Motor neuron (in vitro differentiated cells): ENCODE measurements at regions not wholly inside any gene's neighbourhood (a gene's known extent, or its start where the extent isn't known, plus 50 kb on each side); places are given as distances from the start of the nearest gene placed in this dataset.

Source experiments
- ATAC-seq, 8 experiments: fragments of 200-7000 bp; cut with Tn5 transposase; replicated peaks in 6 of 8; 2 replicates each; pipeline ENCODE4 v1.8.0; 2021; ENCODE audit warnings: mild to moderate bottlenecking in 8 of 8, moderate library complexity in 8 of 8
- H3K27ac ChIP-seq, 2 donors: fragments of 250-450 bp; sonication (Bioruptor Pico); 2 replicates each; pipeline ENCODE4 v1.9.0; 2021; ENCODE audit warnings: antibody characterized with exemption in 2 of 2, mild to moderate bottlenecking in 2 of 2, moderate library complexity in 1 of 2
- H3K4me1 ChIP-seq, 2 donors: fragments of 250-450 bp; sonication (Bioruptor Pico); replicated peaks in 1 of 2; 2 replicates each; pipeline ENCODE4 v1.6.1; 2021; ENCODE audit warnings: antibody characterized with exemption in 2 of 2, mild to moderate bottlenecking in 2 of 2, moderate library complexity in 1 of 2
- H3K4me3 ChIP-seq, 5 donors: fragments of 250-450 bp; sonication (Bioruptor Pico); 2 replicates each; pipeline ENCODE4 v1.9.0; 2021; ENCODE audit warnings: antibody characterized with exemption in 5 of 5, mild to moderate bottlenecking in 5 of 5, moderate library complexity in 4 of 5
- WGBS, 10 experiments: fragments of 450-650 bp; shearing (Covaris generic); methylation state at CpG; one replicate each; pipeline ENCODE4 v1.0.0; 2022; 5-methylcytosine and 5-hydroxymethylcytosine counted together
- in situ Hi-C, 9 experiments: fragments of 400-800 bp; cut with MboI; loops; one replicate each; pipeline ENCODE4 v1.15.0; 2021; ENCODE audit warnings: low sequenced_read_pairs in 9 of 9, low pct_unique_long_range_greater_than_20kb in 2 of 9; ENCODE audit not compliant: unreplicated experiment in 9 of 9

DNA sequence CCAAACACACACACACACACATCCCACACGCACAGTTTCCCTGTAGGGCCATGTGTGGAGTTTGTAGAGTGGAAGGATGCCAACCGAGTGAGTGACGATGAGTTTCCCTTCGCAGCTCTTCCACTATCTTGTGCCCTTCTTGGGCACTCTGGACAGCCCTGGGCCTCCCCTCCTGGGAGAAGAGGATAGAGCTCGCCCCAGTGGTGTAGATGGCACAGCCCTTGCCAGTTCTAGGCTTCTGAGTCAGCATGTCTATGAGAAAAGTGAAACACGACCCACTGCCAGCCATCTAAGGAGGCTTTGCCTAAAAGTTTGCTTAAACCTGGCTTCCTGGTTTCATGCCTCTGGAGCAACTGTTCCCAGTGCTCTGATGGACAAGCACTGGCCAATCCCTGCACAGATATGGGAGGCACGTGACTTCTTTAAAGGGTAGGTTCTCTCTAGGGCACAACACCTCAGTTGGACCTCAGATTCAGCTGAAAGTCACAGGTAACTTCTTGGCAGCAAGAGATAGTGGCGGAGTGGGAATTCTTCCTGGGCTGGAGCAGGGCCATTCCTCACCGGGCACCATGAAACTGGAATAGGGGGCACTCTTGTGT, 195.9 kb upstream of the GALNT2 start:
- no peak overlapping the region for H3K4me3 ChIP-seq
- no peak for ATAC-seq
- in situ Hi-C loops = no loop called here
- 48 to 88% (median 80%) methylated on average over 2 to 8 of the region's 9 CpGs; no CpG with 5 or more reads in 4 of the 10 experiments for WGBS, 10 experiments
- H3K4me1 ChIP-seq = peaks cover 0 to 13% of the 10 kb centered on the region in 2 donors
- H3K27ac ChIP-seq = no peak overlapping the region

DNA sequence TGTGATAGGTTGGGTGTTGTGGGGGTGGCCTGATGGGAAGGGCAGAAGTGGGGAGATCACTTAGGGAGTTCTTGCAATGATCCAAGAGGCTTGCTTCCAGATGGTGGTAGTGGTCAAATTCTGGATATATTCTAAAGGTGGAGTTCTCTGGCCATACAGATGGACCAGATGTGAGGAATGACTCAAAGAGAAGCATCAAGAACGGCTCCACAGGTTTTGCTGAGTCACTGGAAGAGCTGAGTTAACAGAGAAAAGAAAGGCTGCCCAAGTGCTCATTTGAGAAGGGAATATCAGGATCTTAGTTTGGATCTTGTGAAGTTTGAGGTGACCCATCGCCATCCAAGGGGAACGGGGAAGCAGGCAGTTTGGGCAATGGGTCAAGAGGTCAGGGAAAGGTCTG, 192.9 kb upstream of the GALNT2 start:
- in situ Hi-C loops = no loop called here
- no peak overlapping the region for H3K4me3 ChIP-seq
- peaks cover 0 to 7% of the 10 kb centered on the region in 2 donors for H3K4me1 ChIP-seq
- no peak overlapping the region for H3K27ac ChIP-seq
- 0 to 100% (median 80%) methylated on average over 1 to 3 of the region's 3 CpGs; no CpG with 5 or more reads in 2 of the 10 experiments for WGBS, 10 experiments
- ATAC-seq = peak in 2 of 8 experiments; percentile 33 to 85

DNA sequence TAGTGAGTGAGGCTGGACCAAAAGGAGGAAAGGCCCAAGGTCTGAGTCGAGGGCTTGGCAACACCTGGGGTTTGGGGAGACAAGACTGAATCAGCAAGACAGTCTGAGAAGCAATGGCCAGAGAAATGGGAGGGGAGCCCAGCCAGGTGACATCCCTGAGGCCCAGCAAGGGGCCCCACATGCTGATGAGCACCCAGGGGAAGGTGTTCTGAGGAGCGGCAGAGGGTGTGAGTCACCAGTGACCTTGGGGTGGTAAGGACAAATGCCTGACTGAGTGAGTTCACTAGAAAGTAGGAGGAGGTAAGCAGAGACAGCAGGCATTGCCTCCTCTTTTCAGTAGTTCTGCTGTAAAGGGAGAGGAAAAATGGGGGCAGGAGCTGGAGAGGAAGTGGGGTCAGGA, 192.4 kb upstream of the GALNT2 start:
- in situ Hi-C loops = no loop called here
- 67 to 100% (median 82%) methylated on average over 1 to 2 of the region's 2 CpGs; no CpG with 5 or more reads in 4 of the 10 experiments for WGBS, 10 experiments
- H3K4me3 ChIP-seq = no peak overlapping the region
- H3K27ac ChIP-seq = no peak overlapping the region
- ATAC-seq = peak in 4 of 8 experiments; percentile 43 to 74 (median 66)
- H3K4me1 ChIP-seq = peaks cover 0 to 3% of the 10 kb centered on the region in 2 donors

DNA sequence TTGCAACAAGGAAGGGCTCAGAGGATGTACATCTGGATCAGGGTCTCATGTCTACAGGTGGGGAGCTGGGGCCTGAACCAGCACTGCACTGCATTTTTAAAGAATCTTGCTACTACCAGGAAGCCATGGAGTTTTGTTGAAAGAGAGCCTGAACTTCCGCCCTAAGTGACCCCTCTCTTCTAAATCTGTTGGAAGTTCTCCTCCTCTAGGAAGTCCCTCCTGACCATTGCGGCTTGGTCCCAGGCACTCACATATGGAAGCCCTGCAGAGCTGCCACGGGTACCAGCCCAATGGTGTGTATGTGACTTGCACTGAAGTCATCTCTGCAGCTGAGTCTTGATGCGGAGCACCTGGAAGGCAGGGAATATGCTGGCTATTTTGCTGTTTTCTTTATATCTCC, 192.0 kb upstream of the GALNT2 start:
- Histone ChIP-seq H3K4me3 (no peak overlapping the region), H3K27ac (no peak overlapping the region), H3K4me1 (no peaks in the 10 kb centered on the region)
- ATAC-seq = no peak
- WGBS, 10 experiments = 86 to 100% (median 100%) methylated on average over 1 to 4 of the region's 4 CpGs; no CpG with 5 or more reads in 7 of the 10 experiments
- in situ Hi-C loops = no loop called here

DNA sequence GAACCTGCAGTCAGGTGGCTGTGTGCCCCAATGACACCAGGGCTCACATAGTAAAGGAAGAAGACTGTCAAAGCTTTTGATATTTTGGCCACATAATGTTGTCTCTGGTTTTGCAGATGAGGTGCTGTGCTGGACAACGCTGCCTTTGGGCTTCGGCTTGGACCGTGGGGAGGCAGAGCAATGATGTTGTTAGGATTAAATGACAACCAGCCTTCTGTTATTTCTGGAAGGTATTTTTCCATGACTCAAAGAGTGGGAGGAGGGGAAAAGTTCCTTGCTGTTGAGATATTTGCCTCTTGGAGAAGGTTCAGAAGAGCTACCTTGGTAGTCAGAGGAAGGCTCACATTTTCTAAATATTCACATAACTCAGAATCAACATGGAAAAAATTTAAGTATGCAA, 187.3 kb upstream of the GALNT2 start:
- peaks cover 8 to 10% of the 10 kb centered on the region in 2 donors for H3K4me1 ChIP-seq
- ATAC-seq = no peak
- in situ Hi-C loops = no loop called here
- H3K27ac ChIP-seq = no peak overlapping the region
- no peak overlapping the region for H3K4me3 ChIP-seq
- 0 to 87% (median 79%) methylated on average over 2 to 3 of the region's 3 CpGs; no CpG with 5 or more reads in 2 of the 10 experiments for WGBS, 10 experiments

DNA sequence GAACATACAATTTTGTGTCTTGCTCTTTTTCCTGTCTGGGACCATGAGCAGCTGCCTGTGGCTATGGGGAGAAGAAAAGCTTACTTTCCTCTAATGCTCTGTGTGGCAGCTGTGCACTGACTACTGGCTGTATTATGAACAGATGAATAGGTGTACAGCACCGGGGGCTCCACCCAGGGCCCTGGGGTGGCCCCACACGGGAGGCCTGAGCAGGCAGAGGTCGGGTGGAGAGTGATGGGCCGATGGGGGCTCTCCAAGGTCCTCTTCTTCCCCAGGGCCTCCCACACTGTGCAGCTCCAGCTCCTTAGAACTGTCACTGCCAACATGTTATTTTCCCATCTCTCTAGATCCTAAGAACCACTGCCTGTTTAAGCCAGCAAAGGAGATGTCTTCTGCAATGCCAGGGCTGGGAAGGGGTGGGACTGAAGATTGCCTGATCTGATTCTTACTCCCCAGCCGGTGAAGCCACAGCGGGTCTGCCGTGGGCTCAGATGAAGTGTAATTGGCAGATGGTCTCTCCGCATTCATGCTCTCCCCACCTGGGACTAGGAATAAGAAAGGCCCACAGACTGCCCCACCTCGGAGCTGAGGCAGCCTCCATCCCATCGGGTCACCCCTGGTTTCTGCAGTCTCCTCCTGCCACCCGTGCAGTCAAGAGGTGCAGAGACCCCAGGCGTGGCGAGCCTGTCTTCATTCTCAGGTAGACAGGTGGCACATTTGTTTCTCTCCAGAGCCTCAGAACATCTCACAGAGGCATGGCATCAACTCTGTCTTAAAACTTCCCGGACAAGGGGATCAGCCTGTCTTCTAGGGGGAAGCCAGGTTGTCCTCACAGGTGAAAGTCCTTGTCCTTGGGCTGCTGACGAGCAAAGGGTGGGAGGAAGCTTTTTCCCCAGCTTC, 186.5 kb upstream of the GALNT2 start:
- Histone ChIP-seq H3K27ac (no peak overlapping the region), H3K4me3 (no peak overlapping the region), H3K4me1 (peaks cover 8 to 10% of the 10 kb centered on the region in 2 donors)
- 0 to 94% (median 66%) methylated on average over 2 to 8 of the region's 15 CpGs; no CpG with 5 or more reads in 1 of the 10 experiments for WGBS, 10 experiments
- no peak for ATAC-seq
- in situ Hi-C loops = no loop called here

DNA sequence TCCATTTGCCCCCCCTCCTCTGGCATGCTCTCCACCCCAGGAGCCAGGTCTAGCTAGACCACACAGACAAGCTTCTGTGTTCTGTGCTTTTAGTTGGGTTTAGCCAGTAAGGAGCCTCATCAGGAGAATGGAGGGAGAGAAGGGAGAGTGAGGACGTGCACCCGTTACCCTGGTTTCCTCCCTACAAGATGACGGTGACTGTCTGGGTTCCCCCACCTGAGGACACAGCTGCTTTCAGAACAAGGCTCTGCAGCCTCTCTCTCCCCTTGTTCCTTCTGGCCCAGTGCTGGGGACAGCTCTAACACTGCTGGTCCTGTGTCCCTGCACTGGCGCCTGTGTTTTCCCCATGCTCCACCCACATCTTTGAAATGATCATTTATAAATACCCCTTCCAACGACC, 184.4 kb upstream of the GALNT2 start:
- peak in 4 of 8 experiments; percentile 23 to 44 (median 38) for ATAC-seq
- WGBS, 10 experiments = 30 to 100% (median 70%) methylated on average over 1 to 4 of the region's 5 CpGs; no CpG with 5 or more reads in 3 of the 10 experiments
- in situ Hi-C loops = no loop called here
- no peak overlapping the region for H3K4me3 ChIP-seq
- peaks cover 8 to 10% of the 10 kb centered on the region in 2 donors for H3K4me1 ChIP-seq
- H3K27ac ChIP-seq = no peak overlapping the region

DNA sequence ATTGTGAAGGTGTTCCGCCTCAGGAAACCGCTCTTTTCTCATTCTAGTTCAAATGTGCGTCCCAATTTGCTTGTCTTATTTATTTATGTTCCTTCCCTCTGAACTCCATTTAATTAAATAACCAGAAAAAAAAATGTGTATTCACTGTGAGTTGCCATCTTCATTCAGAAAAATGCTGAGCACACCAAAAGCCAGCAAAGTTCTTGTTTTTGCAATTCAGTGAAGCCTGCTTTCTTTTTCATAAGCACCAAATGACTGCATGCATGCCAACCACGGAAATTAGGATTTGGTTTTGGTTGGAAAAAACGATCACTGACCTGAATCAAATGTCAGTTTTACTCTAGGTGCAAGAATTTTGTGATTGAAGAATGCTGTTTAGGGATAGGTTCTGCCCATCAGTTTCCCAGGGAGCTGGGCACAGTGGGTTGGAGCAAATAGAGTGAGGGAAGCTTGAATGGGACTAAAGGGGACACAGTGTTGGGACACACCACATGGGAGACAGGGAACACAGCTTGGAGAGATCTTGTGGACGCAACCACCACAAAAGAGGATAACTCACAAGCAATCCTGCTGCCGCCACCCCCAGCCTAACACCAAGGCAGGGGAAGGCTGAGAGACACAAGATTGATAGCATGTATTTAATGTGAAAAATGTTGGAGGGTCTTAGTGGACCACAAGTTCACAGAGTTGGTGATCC, 183.4 kb upstream of the GALNT2 start:
- 0 to 78% (median 62%) methylated on average over 3 to 7 of the region's 7 CpGs; no CpG with 5 or more reads in 1 of the 10 experiments for WGBS, 10 experiments
- Histone ChIP-seq H3K27ac (no peak overlapping the region), H3K4me3 (no peak overlapping the region), H3K4me1 (peaks cover 8 to 10% of the 10 kb centered on the region in 2 donors)
- ATAC-seq = no peak
- in situ Hi-C loops = no loop called here

DNA sequence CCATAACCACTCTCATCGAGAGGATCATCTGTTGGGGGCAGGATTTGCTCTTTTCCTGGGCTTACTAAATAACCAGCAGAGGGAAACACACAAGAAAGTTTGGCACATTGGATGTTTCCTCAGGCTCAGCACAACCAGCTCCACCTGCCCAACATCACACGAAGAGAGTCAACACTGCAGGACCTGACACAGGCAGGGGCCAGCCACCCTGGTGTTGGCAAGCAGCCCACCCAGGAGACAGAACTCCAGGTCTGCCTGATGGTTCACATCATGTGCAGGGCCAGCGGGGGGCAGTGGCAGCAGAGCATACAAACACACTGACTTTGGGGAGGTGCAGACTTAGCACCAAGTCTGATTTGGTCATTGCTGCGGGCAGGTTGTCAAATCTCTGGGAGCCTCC, 182.3 kb upstream of the GALNT2 start:
- Histone ChIP-seq H3K4me1 (peaks cover 8 to 10% of the 10 kb centered on the region in 2 donors), H3K4me3 (no peak overlapping the region), H3K27ac (no peak overlapping the region)
- in situ Hi-C loops = no loop called here
- ATAC-seq = no peak
- 20 to 90% (median 79%) methylated on average over 1 to 4 of the region's 4 CpGs; no CpG with 5 or more reads in 2 of the 10 experiments for WGBS, 10 experiments

DNA sequence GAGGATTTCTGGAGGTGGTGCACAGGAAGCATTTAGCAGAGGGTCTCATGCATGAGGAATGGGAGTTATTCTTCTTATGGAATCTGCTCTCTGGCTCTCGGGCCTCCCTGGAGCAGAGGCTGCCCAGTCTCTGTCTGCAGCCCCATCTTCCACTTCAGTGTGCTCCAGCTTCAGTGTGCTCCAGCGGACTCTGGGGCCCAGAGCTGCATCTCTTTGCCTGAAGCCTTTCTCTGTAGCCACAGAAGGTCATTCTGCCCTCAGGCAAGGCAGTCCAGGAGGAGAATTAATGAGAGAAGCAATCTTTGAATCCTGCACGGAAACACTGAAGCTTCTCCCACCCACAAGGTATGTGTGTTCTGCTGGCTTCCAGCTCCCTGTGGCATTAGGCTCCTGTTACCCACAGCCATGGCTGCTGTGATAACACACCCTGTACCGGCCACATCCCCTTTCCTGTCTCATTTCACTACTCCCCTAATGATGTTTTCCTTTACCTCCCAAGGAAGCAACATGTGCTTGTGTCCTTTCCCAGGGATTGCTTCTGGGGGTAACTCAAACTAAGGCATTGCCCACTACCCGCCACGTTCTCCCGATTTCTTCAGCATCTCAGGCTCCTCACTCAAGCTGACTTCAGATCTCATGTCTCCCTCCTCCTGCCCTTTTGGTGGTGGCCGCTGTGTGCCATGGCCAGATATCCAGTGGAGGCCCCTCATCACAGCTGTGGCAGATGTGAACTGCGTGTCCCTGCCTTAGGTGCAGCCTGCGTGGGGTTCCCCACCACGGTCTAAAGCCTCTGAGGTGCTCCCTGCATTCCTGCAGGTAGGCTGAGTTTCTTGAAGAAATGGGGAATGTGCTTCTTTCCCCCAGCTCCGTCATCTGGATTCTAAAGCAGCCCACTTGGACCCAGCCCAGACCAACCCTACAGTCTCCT, 181.2 kb upstream of the GALNT2 start:
- no peak overlapping the region for H3K27ac ChIP-seq
- H3K4me3 ChIP-seq = no peak overlapping the region
- WGBS, 10 experiments = 13 to 95% (median 83%) methylated on average over 1 to 10 of the region's 12 CpGs; no CpG with 5 or more reads in 3 of the 10 experiments
- peaks cover 8 to 10% of the 10 kb centered on the region in 2 donors for H3K4me1 ChIP-seq
- in situ Hi-C loops = no loop called here
- no peak for ATAC-seq

DNA sequence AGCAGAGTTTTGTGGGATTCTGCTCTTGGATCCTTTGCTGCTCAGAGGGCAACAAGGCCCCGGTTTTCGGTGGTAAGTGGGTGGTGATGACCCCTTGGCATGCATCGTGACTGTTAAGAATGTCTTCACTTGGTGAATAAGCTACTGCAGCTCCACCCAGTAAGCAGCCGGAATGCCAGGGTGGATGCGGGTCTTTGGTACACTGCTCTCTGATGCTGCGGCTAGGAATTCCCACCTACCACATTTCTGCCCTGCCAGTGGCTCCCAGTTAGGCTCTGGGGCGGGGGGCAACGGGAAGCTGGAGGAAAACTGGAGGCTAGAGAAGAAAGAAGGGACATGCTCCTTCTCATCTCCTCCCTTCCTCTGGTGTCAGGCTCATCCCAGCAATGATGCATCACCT, 180.4 kb upstream of the GALNT2 start:
- 8 to 94% (median 82%) methylated on average over 2 to 8 of the region's 8 CpGs; no CpG with 5 or more reads in 3 of the 10 experiments for WGBS, 10 experiments
- in situ Hi-C loops = no loop called here
- ATAC-seq = no peak
- H3K4me3 ChIP-seq = no peak overlapping the region
- no peak overlapping the region for H3K27ac ChIP-seq
- H3K4me1 ChIP-seq = peaks cover 8 to 10% of the 10 kb centered on the region in 2 donors
